SK-N-SH (cell line): ENCODE measurements at regions not wholly inside any gene's neighbourhood (a gene's known extent, or its start where the extent isn't known, plus 50 kb on each side); places are given as distances from the start of the nearest gene placed in this dataset.

ENCODE experiments used
- CTCF ChIA-PET: fragments of 300-600, 350-600 bp; formaldehyde crosslinking; extraction: SDS; loops from one replicate; lab custom pipeline; 2021; lab: Yijun Ruan, JAX
- POLR2A ChIA-PET: fragments of 350-600 bp; sonication (Branson Sonifier 250); formaldehyde crosslinking; extraction: SDS; loops from one replicate; lab custom pipeline; 2020; ENCODE audit warnings: antibody characterized with exemption, inconsistent platforms; lab: Yijun Ruan, JAX
- DNase-seq: peaks from one replicate; pipeline ENCODE4 v3.0.0; 2012
- H2AFZ ChIP-seq: fragments of 200-600 bp; sonication (generic); 2 replicates; pipeline ENCODE4 v1.8.1; 2016; ENCODE audit warnings: antibody characterized with exemption, mild to moderate bottlenecking, low read depth
- H3F3A ChIP-seq: fragments of 200-600 bp; sonication (generic); replicated peaks from 2 replicates; pipeline ENCODE3; 2016; ENCODE audit warnings: antibody characterized with exemption, mild to moderate bottlenecking; ENCODE audit not compliant: insufficient read depth
- H3K27ac ChIP-seq, 2 experiments: fragments of 200-500 bp in 1 of 2; fragments of 200-600 bp in 1 of 2; sonication (Bioruptor generic) in 1 of 2; sonication (generic), shearing (Covaris generic) in 1 of 2; 2 replicates each; pipeline versions ENCODE4 v1.5.1 to v1.6.1; 2014 to 2016; ENCODE audit warnings: low read depth in 2 of 2, inconsistent platforms in 1 of 2, low read length in 1 of 2, mild to moderate bottlenecking in 1 of 2, mixed read lengths in 1 of 2
- H3K27me3 ChIP-seq: fragments of 200-600 bp; sonication (generic), shearing (Covaris generic); 2 replicates; pipeline ENCODE4 v1.6.1; 2016; ENCODE audit warnings: mixed run types; ENCODE audit not compliant: insufficient read depth
- H3K36me3 ChIP-seq, 2 experiments: fragments of 200-500 bp in 1 of 2; fragments of 200-600 bp in 1 of 2; sonication (Bioruptor generic) in 1 of 2; sonication (generic) in 1 of 2; replicated peaks in 1 of 2; 2 replicates each; pipeline versions ENCODE3 to v1.5.1; 2014 to 2016; ENCODE audit warnings: low read length in 1 of 2, mild to moderate bottlenecking in 1 of 2; ENCODE audit not compliant: insufficient read depth in 2 of 2, control insufficient read depth in 1 of 2
- H3K4me1 ChIP-seq, 2 experiments: fragments of 200-500 bp in 1 of 2; fragments of 200-600 bp in 1 of 2; sonication (Bioruptor generic) in 1 of 2; sonication (generic), shearing (Covaris generic) in 1 of 2; 2 replicates each; pipeline versions ENCODE4 v1.5.1 to v1.6.1; 2014 to 2016; ENCODE audit warnings: low read depth in 1 of 2, low read length in 1 of 2, mixed run types in 1 of 2; ENCODE audit not compliant: insufficient read depth in 2 of 2, control insufficient read depth in 1 of 2
- H3K4me2 ChIP-seq: fragments of 200-600 bp; sonication (generic), shearing (Covaris generic); 2 replicates; pipeline ENCODE4 v1.6.1; 2017; ENCODE audit warnings: mixed run types
- H3K4me3 ChIP-seq, 2 experiments: fragments of 200-500 bp in 1 of 2; fragments of 200-600 bp in 1 of 2; sonication (Bioruptor generic) in 1 of 2; sonication (generic), shearing (Covaris generic) in 1 of 2; 2 replicates each; pipeline versions ENCODE4 v1.5.1 to v1.8.1; 2014 to 2016; ENCODE audit warnings: low read depth in 2 of 2, inconsistent platforms in 1 of 2, low read length in 1 of 2, mild to moderate bottlenecking in 1 of 2, mixed read lengths in 1 of 2, moderate library complexity in 1 of 2
- H3K79me2 ChIP-seq: fragments of 200-600 bp; sonication (generic); 2 replicates; pipeline ENCODE4 v1.8.1; 2017; ENCODE audit warnings: mild to moderate bottlenecking; ENCODE audit not compliant: insufficient read depth
- H3K9ac ChIP-seq: fragments of 200-600 bp; sonication (generic); 2 replicates; pipeline ENCODE4 v1.6.1; 2017; ENCODE audit warnings: mixed run types
- H3K9me2 ChIP-seq: fragments of 200-600 bp; sonication (generic); 2 replicates; pipeline ENCODE4 v1.6.1; 2017; ENCODE audit warnings: mixed run types
- H3K9me3 ChIP-seq: fragments of 200-600 bp; sonication (generic); 2 replicates; pipeline ENCODE4 v1.6.1; 2017; ENCODE audit warnings: mixed run types, mild to moderate bottlenecking, moderate library complexity
- H4K20me1 ChIP-seq: fragments of 200-600 bp; sonication (generic); 2 replicates; pipeline ENCODE4 v1.6.1; 2017; ENCODE audit warnings: mild to moderate bottlenecking, mixed run types; ENCODE audit not compliant: insufficient read depth
- CHD2 ChIP-seq: fragments of 150-350 bp; IDR thresholded peaks from 2 replicates; pipeline ENCODE4 v1.6.1; 2018; ENCODE audit warnings: low read length; ENCODE audit not compliant: partially characterized antibody
- EP300 ChIP-seq, 2 experiments: IDR thresholded peaks; 2 replicates each; pipeline versions ENCODE4 v1.4.0 to v1.6.1; 2012; ENCODE audit warnings: borderline replicate concordance in 1 of 2, low read depth in 1 of 2, low read length in 1 of 2
- FOSL2 ChIP-seq: IDR thresholded peaks from 2 replicates; pipeline ENCODE4 v1.4.0; 2012; ENCODE audit warnings: low read depth, mild to moderate bottlenecking, moderate library complexity, borderline replicate concordance
- FOXJ3 ChIP-seq: sonication (generic); formaldehyde crosslinking; IDR thresholded peaks from 2 replicates; pipeline ENCODE4 v1.5.1; 2020; ENCODE audit warnings: mild to moderate bottlenecking, missing genetic modification reagents
- GABPA ChIP-seq: IDR thresholded peaks from 2 replicates; pipeline ENCODE4 v1.4.0; 2012; ENCODE audit warnings: low read depth, mild to moderate bottlenecking
- GATA2 ChIP-seq: sonication (generic); formaldehyde crosslinking; IDR thresholded peaks from 2 replicates; pipeline ENCODE4 v1.5.0; 2020; ENCODE audit warnings: mild to moderate bottlenecking, missing genetic modification reagents
- IRF3 ChIP-seq: fragments of 150-350 bp; IDR thresholded peaks from 2 replicates; pipeline ENCODE4 v1.6.1; 2016; ENCODE audit warnings: mild to moderate bottlenecking, low read depth, low read length
- JUND ChIP-seq: IDR thresholded peaks from 2 replicates; pipeline ENCODE4 v1.4.0; 2012
- MAX ChIP-seq: IDR thresholded peaks from 2 replicates; pipeline ENCODE4 v1.4.0; 2012; ENCODE audit warnings: low read depth
- MEF2A ChIP-seq: IDR thresholded peaks from 2 replicates; pipeline ENCODE4 v1.4.0; 2012; ENCODE audit warnings: low read depth, borderline replicate concordance
- MXI1 ChIP-seq: IDR thresholded peaks from 2 replicates; pipeline ENCODE4 v1.6.1; 2012; ENCODE audit warnings: mild to moderate bottlenecking, low read depth, low read length, improper control_type of control experiment
- NFIC ChIP-seq: IDR thresholded peaks from 2 replicates; pipeline ENCODE4 v1.4.0; 2012; ENCODE audit warnings: borderline replicate concordance
- PBX3 ChIP-seq: IDR thresholded peaks from 2 replicates; pipeline ENCODE4; 2012
- POLR2AphosphoS5 ChIP-seq: IDR thresholded peaks from 2 replicates; pipeline ENCODE4 v1.6.1; 2012; ENCODE audit warnings: low read depth, low read length
- RAD21 ChIP-seq: IDR thresholded peaks from 2 replicates; pipeline ENCODE4 v1.6.1; 2012; ENCODE audit warnings: mild to moderate bottlenecking, low read length
- RCOR1 ChIP-seq: fragments of 150-350 bp; IDR thresholded peaks from 2 replicates; pipeline ENCODE4 v1.6.1; 2017; ENCODE audit warnings: antibody characterized with exemption, low read length
- REST ChIP-seq: IDR thresholded peaks from 2 replicates; pipeline ENCODE4 v1.6.1; 2012; ENCODE audit warnings: mild to moderate bottlenecking, low read depth, low read length, moderate library complexity
- YY1 ChIP-seq: IDR thresholded peaks from 2 replicates; pipeline ENCODE4 v1.4.0; 2012; ENCODE audit warnings: low read depth, mild to moderate bottlenecking
- ZBTB33 ChIP-seq: IDR thresholded peaks from 2 replicates; pipeline ENCODE4 v1.4.0; 2012; ENCODE audit warnings: low read depth, borderline replicate concordance
- WGBS: methylation state at CpG from one replicate; pipeline ENCODE4 v1.1.6; 2017; ENCODE audit warnings: low lambda C conversion rate; 5-methylcytosine and 5-hydroxymethylcytosine counted together

- Histone ChIP-seq H3K36me3 (no peaks in the 10 kb centered on the region), H3K27ac (no peak overlapping the region), H3K9ac (no peak overlapping the region), H3K4me2 (no peak overlapping the region), H3K4me3 (no peak overlapping the region), H3F3A (no peaks in the 10 kb centered on the region), H3K9me2 (no peaks in the 10 kb centered on the region), H3K9me3 (no peaks in the 10 kb centered on the region), H3K79me2 (no peaks in the 10 kb centered on the region), H4K20me1 (no peaks in the 10 kb centered on the region), H3K27me3 (no peaks in the 10 kb centered on the region), H3K4me1 (peaks cover 0 to 29% of the 10 kb centered on the region in 2 experiments; a peak in 3 of 4 replicates), H2AFZ (no peak overlapping the region)
- POLR2A ChIA-PET: no interaction called here
- WGBS: 61% methylated on average over 6 of the region's 6 CpGs
- CTCF ChIA-PET: no interaction called here
- DNase-seq: no peak
- TF ChIP-seq EP300 (IDR thresholded peaks at IDR 0.05; ENCODE audit: borderline replicate concordance in 1 of 2, low read depth in 1 of 2, low read length in 1 of 2) (no peak), POLR2AphosphoS5 (no peak), PBX3 (no peak), NFIC (no peak), JUND (no peak), FOSL2 (no peak)
Measured at GRCh38 chr6:167696296-167696695, 130.4 kb upstream of the AFDN start.

GRCh38 chr6:167697316-167697715 lies 129.4 kb upstream of the AFDN start:
- peak overlapping the region in 1 of 2 experiments; percentile 47; a peak in 2 of 4 replicates for H3K27ac ChIP-seq
- peak in 1 of 2 experiments; percentile 75; a peak in 2 of 4 replicates for TF ChIP-seq EP300 (IDR thresholded peaks at IDR 0.05; ENCODE audit: borderline replicate concordance in 1 of 2, low read depth in 1 of 2, low read length in 1 of 2)
- no peak for TF ChIP-seq NFIC
- TF ChIP-seq RAD21: peak; percentile 52
- TF ChIP-seq YY1: no peak
- no peak for TF ChIP-seq REST
- TF ChIP-seq MAX: no peak
- no peak for TF ChIP-seq GABPA
- TF ChIP-seq MEF2A: no peak
- TF ChIP-seq CHD2: peak; percentile 52
- TF ChIP-seq GATA2 (CRISPR knock-in tag): peak; percentile 54
- no peak for TF ChIP-seq IRF3
- no peak for TF ChIP-seq ZBTB33
- TF ChIP-seq FOSL2: no peak
- no peak for TF ChIP-seq FOXJ3 (CRISPR knock-in tag)
- TF ChIP-seq RCOR1: peak; percentile 61; the same call in 1 of the 2 replicates
- 0 out of 2 replicates have a peak, but pooled peaks have one; percentile 22 for TF ChIP-seq MXI1
- no peaks in the 10 kb centered on the region for H3F3A ChIP-seq
- no peak overlapping the region for H3K9ac ChIP-seq
- no peaks in the 10 kb centered on the region for H3K9me2 ChIP-seq
- no peaks in the 10 kb centered on the region for H3K79me2 ChIP-seq
- DNase-seq: peak; percentile 88
- H3K4me3 ChIP-seq: no peak overlapping the region
- H3K27me3 ChIP-seq: no peaks in the 10 kb centered on the region
- peaks cover 0 to 29% of the 10 kb centered on the region in 2 experiments; a peak in 3 of 4 replicates for H3K4me1 ChIP-seq
- H3K36me3 ChIP-seq: no peaks in the 10 kb centered on the region
- no peaks in the 10 kb centered on the region for H3K9me3 ChIP-seq
- no peak overlapping the region for H2AFZ ChIP-seq
- no peak overlapping the region for H3K4me2 ChIP-seq
- ChIA-PET CTCF (interaction anchor here (0.7 to 1.2 kb wide), 4 partner anchors 9 to 229 kb away, joined by 3 read pairs; no protein-coding TSS in a partner anchor), POLR2A (interaction anchor here (0.8 kb wide), 1 partner anchor 282 kb away, joined by 5 read pairs; no protein-coding TSS in a partner anchor)
- WGBS: 23% methylated on average over 11 of the region's 11 CpGs
- H4K20me1 ChIP-seq: no peaks in the 10 kb centered on the region
